T-helper 17 cell (primary cell): ENCODE measurements at regions not wholly inside any gene's neighbourhood (a gene's known extent, or its start where the extent isn't known, plus 50 kb on each side); places are given as distances from the start of the nearest gene placed in this dataset.

ENCODE experiments used
- ATAC-seq: fragments of 150-1000 bp; cut with Tn5 transposase; 2 replicates; pipeline ENCODE4 v1.10.0; 2021; ENCODE audit warnings: mild to moderate bottlenecking, moderate library complexity
- DNase-seq, 3 donors: peaks; one replicate each; pipeline versions ENCODE4 v3.0.0 to v3.0.0-alpha.2; 2020 to 2021
- H3K9me3 ChIP-seq: one replicate; pipeline ENCODE4 v1.7.0; 2013; ENCODE audit warnings: low read length, mild to moderate bottlenecking; ENCODE audit not compliant: control insufficient read depth, poor library complexity, severe bottlenecking
- H3K27ac Mint-ChIP-seq: one replicate; pipeline ENCODE4 v1.8.0; 2022; ENCODE audit warnings: mild to moderate bottlenecking, moderate library complexity, mixed read lengths
- H3K27me3 Mint-ChIP-seq: one replicate; pipeline ENCODE4 v1.8.0; 2022; ENCODE audit warnings: mixed read lengths
- H3K36me3 Mint-ChIP-seq: one replicate; pipeline ENCODE4 v1.8.0; 2022; ENCODE audit warnings: low read depth, mixed read lengths
- H3K4me1 Mint-ChIP-seq: one replicate; pipeline ENCODE4 v1.8.0; 2022; ENCODE audit warnings: mild to moderate bottlenecking, mixed read lengths
- H3K4me3 Mint-ChIP-seq: one replicate; pipeline ENCODE4 v1.8.0; 2022; ENCODE audit warnings: mild to moderate bottlenecking, moderate library complexity, mixed read lengths

DNA sequence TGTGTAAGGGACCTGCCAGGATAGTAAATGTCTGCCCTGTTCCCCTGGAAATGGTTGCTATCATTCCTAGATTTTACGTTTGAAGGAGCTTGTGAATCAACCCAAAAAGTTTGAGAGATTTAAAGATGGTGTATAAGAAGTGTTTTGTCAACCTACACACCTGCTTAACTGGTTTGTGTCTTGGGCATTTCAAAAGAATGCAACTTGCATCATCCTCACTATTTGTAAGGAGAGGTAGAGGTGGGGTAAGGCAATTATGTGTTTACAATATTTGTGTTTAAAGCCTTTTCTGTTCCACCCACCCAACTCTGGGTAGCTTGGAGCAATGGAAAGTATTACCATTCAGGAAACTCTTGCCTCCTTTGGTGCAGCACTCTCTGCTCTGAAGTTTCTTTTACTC lies 314.2 kb upstream of the RARB start:
- no peaks in the 10 kb centered on the region for H3K4me1 Mint-ChIP-seq
- DNase-seq (no peak), ATAC-seq (no peak)

GRCh38 chr3:25114532-25114931 lies 313.5 kb upstream of the RARB start:
- ATAC-seq (no peak), DNase-seq (no peak)
- no peaks in the 10 kb centered on the region for H3K9me3 ChIP-seq
- no peaks in the 10 kb centered on the region for H3K27me3 Mint-ChIP-seq
- no peak overlapping the region for H3K27ac Mint-ChIP-seq
- H3K36me3 Mint-ChIP-seq = no peaks in the 10 kb centered on the region
- H3K4me1 Mint-ChIP-seq = no peaks in the 10 kb centered on the region
- no peak overlapping the region for H3K4me3 Mint-ChIP-seq

More for the DNA sequence above, 314.2 kb upstream of the RARB start:
- no peak overlapping the region for H3K4me3 Mint-ChIP-seq
- H3K27ac Mint-ChIP-seq = no peak overlapping the region
- H3K36me3 Mint-ChIP-seq = no peaks in the 10 kb centered on the region
- no peaks in the 10 kb centered on the region for H3K27me3 Mint-ChIP-seq
- no peaks in the 10 kb centered on the region for H3K9me3 ChIP-seq

DNA sequence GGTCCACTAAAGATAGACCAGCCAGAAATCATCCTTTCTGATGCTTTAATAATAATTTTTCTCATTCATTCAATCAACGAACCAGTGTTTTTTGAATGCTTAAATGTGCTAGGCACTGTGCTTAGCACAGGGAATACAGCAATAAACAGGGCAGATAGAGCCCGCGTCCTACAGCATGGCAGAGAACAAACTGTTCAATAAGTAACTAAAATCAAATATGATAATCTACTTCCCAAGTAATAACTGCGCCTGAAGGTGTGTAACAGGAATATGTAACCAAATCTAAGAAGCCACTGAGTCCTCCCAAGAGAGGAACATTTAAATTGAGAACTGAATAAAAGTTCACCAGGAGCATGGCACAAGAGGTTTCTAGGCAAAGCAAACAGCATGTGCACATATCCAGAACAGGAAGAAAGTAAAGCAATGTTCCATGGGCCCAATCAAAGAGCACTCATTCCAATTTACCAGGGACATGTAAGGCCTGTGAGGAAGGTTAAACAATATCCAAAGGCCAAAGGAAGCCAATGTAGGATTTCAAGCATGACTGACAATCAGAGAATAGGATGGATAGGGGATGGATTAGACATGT lies 311.0 kb upstream of the RARB start:
- no peak for ATAC-seq
- Mint-ChIP-seq H3K27me3 (no peaks in the 10 kb centered on the region), H3K4me1 (no peaks in the 10 kb centered on the region), H3K36me3 (no peaks in the 10 kb centered on the region), H3K4me3 (no peak overlapping the region), H3K27ac (no peak overlapping the region)
- no peaks in the 10 kb centered on the region for H3K9me3 ChIP-seq
- DNase-seq = no peak

DNA sequence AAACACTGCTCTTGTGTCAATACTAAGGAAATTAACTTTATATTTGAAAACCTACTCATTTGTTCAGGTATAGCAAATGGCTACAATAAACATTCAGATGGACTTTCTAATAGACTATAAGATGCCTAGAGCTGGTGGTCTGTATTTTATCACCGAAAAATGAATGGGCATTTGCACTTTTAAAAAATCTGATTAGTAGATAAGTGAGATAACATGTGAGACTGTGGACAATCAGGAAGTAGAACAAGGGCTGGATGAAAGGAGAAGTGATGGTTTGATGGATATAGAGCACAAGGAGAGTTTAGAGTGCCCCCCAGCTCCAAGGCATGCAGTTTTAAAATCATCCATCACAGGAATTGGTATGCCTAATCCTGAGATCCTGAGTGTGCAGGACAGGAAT lies 308.4 kb upstream of the RARB start:
- DNase-seq = no peak
- H3K9me3 ChIP-seq = no peaks in the 10 kb centered on the region

DNA sequence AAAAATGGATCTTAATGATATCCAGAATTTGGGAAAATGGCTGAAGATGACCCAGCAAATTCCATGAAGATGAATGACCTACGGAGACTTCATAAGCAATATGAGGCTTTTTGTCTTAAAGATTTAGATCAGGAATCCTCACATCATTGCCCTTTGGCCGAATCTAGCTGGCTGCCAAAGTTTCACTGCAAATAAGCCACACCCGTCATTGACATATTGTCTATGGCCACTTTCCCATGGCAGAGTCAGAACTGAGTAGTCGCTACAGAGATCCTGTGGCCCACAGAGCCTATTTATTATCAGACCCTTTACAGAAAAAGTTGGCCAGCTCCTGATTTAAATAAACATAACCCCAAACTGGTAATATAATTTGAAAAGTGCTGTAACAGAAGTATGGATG lies 307.4 kb upstream of the RARB start:
- no peaks in the 10 kb centered on the region for H3K4me1 Mint-ChIP-seq
- no peak overlapping the region for H3K4me3 Mint-ChIP-seq
- no peaks in the 10 kb centered on the region for H3K9me3 ChIP-seq
- H3K27me3 Mint-ChIP-seq = no peaks in the 10 kb centered on the region
- no peak for DNase-seq
- ATAC-seq = no peak
- no peak overlapping the region for H3K27ac Mint-ChIP-seq
- no peaks in the 10 kb centered on the region for H3K36me3 Mint-ChIP-seq

More for the DNA sequence above, 308.4 kb upstream of the RARB start:
- no peak for ATAC-seq
- H3K27ac Mint-ChIP-seq = no peak overlapping the region
- H3K36me3 Mint-ChIP-seq = no peaks in the 10 kb centered on the region
- no peaks in the 10 kb centered on the region for H3K27me3 Mint-ChIP-seq
- H3K4me3 Mint-ChIP-seq = no peak overlapping the region
- no peaks in the 10 kb centered on the region for H3K4me1 Mint-ChIP-seq

DNA sequence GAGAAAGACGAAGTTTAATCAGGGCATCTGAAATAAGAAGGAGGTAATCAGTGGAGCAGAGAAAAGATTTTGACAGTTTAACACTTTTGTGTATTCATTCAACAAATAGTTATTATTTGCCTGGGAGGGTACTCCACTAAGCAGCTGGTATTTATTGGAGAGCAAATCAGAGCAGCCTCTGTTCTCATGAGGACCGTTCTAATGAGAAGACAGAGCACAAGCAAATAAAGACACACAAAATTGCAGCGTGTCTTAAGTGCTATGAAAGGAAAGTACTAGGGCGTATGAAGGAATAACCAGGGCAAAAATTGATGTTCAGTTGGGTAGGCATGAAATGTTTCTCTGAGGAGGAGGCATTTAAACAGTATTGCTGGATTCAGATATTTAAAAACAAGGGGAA lies 302.9 kb upstream of the RARB start:
- H3K27ac Mint-ChIP-seq = no peak overlapping the region
- ATAC-seq (no peak), DNase-seq (no peak)
- no peaks in the 10 kb centered on the region for H3K27me3 Mint-ChIP-seq
- H3K36me3 Mint-ChIP-seq = no peaks in the 10 kb centered on the region
- H3K4me3 Mint-ChIP-seq = no peak overlapping the region
- no peaks in the 10 kb centered on the region for H3K9me3 ChIP-seq
- H3K4me1 Mint-ChIP-seq = no peaks in the 10 kb centered on the region

- ATAC-seq (no peak), DNase-seq (no peak)
- Mint-ChIP-seq H3K4me3 (no peak overlapping the region), H3K27ac (no peak overlapping the region), H3K27me3 (no peaks in the 10 kb centered on the region), H3K36me3 (no peaks in the 10 kb centered on the region), H3K4me1 (no peaks in the 10 kb centered on the region)
- no peaks in the 10 kb centered on the region for H3K9me3 ChIP-seq
Measured at GRCh38 chr3:25128735-25129134, 299.3 kb upstream of the RARB start.

DNA sequence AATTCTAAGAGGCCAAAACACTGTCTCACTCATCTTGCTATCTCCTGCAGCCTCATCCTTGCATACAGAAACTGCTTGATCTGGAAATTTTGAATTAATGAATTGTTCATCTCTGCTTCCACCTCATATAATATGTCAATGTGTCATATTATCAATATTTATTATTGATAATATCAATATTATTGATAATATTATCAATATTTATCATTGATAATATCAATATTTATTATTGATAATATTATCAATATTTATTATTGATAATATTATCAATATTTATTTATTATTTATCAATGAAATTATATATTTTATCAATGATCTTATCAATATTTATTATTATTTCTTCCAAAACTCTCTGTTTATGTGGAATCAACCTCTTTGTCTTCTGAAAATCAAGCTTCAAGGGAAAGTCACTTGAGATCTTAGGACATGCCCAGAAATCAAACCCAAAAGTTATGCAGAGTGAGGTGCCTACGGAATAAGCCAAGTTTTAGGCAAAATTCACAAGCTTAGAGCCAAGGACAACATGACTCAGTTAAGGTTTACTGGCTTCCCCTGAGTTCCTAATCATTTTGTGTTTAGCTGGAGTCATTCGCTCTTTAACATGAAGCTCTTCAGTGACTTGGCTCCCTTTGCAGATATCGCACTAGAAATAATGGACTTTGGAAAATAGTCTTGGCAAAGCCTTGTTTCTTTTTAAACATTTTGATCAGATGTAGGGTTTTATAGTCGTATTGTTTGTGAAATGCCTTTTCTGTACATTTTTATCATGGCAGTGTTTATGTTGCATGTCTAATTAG lies 297.1 kb upstream of the RARB start:
- H3K9me3 ChIP-seq = no peaks in the 10 kb centered on the region
- ATAC-seq (no peak), DNase-seq (no peak)
- Mint-ChIP-seq H3K4me1 (no peaks in the 10 kb centered on the region), H3K36me3 (no peaks in the 10 kb centered on the region), H3K27me3 (no peaks in the 10 kb centered on the region), H3K4me3 (no peak overlapping the region), H3K27ac (no peak overlapping the region)

DNA sequence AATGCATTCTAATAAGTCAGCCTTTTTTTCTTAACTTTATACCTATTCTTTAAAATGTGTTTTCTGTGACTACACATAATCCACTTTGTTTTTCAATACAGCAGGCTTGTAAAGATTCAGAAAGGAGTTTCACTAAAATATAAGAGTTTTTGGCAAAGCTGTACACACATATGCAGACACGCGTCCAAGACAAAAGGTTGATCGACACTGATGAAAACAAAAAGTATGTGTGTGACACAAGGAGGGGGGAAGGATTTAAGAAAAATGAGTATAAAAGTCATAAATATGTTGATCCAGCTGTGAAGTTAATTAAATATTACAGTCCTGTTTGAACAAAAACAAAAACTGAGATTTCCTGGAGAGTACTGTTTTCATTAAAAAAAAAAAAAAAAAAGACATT lies 294.5 kb upstream of the RARB start:
- DNase-seq (no peak), ATAC-seq (no peak)
- Mint-ChIP-seq H3K27ac (no peak overlapping the region), H3K4me3 (no peak overlapping the region), H3K4me1 (no peaks in the 10 kb centered on the region), H3K36me3 (no peaks in the 10 kb centered on the region), H3K27me3 (no peaks in the 10 kb centered on the region)
- H3K9me3 ChIP-seq = no peaks in the 10 kb centered on the region

DNA sequence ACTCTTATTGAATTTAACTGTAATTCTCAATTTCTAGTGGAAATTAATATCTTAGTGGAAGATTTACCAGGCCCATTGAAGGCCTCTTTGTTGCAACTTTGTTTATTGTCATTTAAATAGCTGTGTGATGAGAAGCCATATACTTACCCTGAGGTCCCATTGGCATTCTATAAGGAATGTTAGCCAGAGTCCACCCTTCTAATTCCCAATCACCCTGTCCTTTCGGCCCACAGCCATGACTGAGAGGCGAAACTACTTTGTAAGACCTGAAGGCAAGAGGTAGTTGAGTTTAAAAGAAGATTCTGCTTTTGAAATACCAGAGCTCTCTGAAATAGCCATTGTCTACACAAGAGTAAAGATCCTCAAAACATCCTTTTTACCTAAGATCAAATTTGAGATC lies 290.5 kb upstream of the RARB start:
- Mint-ChIP-seq H3K27me3 (no peaks in the 10 kb centered on the region), H3K36me3 (no peaks in the 10 kb centered on the region), H3K27ac (no peak overlapping the region), H3K4me3 (no peak overlapping the region), H3K4me1 (no peaks in the 10 kb centered on the region)
- H3K9me3 ChIP-seq = no peaks in the 10 kb centered on the region
- DNase-seq = no peak
- no peak for ATAC-seq

DNA sequence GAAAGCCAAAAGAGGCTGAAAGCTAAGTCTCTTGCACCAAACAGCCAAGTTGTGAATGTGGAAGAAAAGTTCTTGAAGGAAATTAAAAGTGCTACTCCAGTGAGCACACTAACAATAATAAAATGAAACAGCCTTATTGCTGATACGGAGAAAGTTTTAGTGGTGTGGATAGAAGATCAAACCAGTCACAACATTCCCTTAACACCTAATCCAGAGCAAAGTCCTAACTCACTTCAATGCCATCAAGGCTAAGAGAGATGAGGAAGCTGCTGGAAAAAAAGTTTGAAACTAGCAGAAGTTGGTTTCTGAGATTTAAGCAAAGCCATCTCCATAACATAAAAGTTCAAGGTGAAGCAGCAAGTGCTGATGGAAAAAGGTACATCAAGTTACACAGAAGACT lies 288.8 kb upstream of the RARB start:
- no peak for ATAC-seq
- no peaks in the 10 kb centered on the region for H3K4me1 Mint-ChIP-seq
- no peaks in the 10 kb centered on the region for H3K36me3 Mint-ChIP-seq
- no peak for DNase-seq
- no peaks in the 10 kb centered on the region for H3K9me3 ChIP-seq
- no peaks in the 10 kb centered on the region for H3K27me3 Mint-ChIP-seq
- no peak overlapping the region for H3K4me3 Mint-ChIP-seq
- H3K27ac Mint-ChIP-seq = no peak overlapping the region

- Mint-ChIP-seq H3K36me3 (no peaks in the 10 kb centered on the region), H3K27me3 (no peaks in the 10 kb centered on the region), H3K27ac (no peak overlapping the region), H3K4me3 (no peak overlapping the region), H3K4me1 (no peaks in the 10 kb centered on the region)
- no peak for ATAC-seq
- DNase-seq = no peak
- H3K9me3 ChIP-seq = no peaks in the 10 kb centered on the region
Measured at GRCh38 chr3:25142609-25143355, 285.3 kb upstream of the RARB start.

- Mint-ChIP-seq H3K27ac (no peak overlapping the region), H3K4me3 (no peak overlapping the region), H3K36me3 (no peaks in the 10 kb centered on the region), H3K4me1 (no peaks in the 10 kb centered on the region), H3K27me3 (no peaks in the 10 kb centered on the region)
- no peak for DNase-seq
- ATAC-seq = no peak
- H3K9me3 ChIP-seq = no peaks in the 10 kb centered on the region
Measured at GRCh38 chr3:25143356-25144025, 284.6 kb upstream of the RARB start.
